ENCODE measurements at regions not wholly inside any gene's neighbourhood (a gene's known extent, or its start where the extent isn't known, plus 50 kb on each side); places are given as distances from the start of the nearest gene placed in this dataset.

GRCh38 chr3:192068464-192069254 is 607.7 kb downstream of the PYDC2 start:
- Histone ChIP-seq H3K27ac (no peak overlapping the region), H3K36me3 (ENCODE audit: insufficient read depth) (no peaks in the 10 kb centered on the region), H3K79me2 (ENCODE audit: insufficient read depth, low read depth) (no peaks in the 10 kb centered on the region), H3K4me1 (ENCODE audit: low read depth, poor library complexity, severe bottlenecking) (peaks cover 6% of the 10 kb centered on the region), H3K4me3 (IDR thresholded peaks at IDR 0.05; ENCODE audit: insufficient read depth, low read depth, low read length) (no peak overlapping the region), H3K9ac (no peak overlapping the region), H2AFZ (ENCODE audit: low read depth) (no peak overlapping the region), H4K20me1 (ENCODE audit: insufficient read depth) (no peaks in the 10 kb centered on the region), H3K4me2 (no peak overlapping the region), H3K27me3 (ENCODE audit: insufficient read depth, low read depth) (no peaks in the 10 kb centered on the region)
- TF ChIP-seq CTCF (conservative IDR thresholded peaks at IDR 0.05; ENCODE audit: low read depth, low read length) = no peak

GRCh38 chr3:192077795-192078497 is 617.0 kb downstream of the PYDC2 start:
- no peak overlapping the region for H3K27ac ChIP-seq
- H3K79me2 ChIP-seq (ENCODE audit: insufficient read depth, low read depth) = no peaks in the 10 kb centered on the region
- no peaks in the 10 kb centered on the region; the same call in 1 of the 2 replicates for H3K27me3 ChIP-seq (ENCODE audit: insufficient read depth, low read depth)
- no peak overlapping the region for H3K4me3 ChIP-seq (IDR thresholded peaks at IDR 0.05; ENCODE audit: insufficient read depth, low read depth, low read length)
- H3K36me3 ChIP-seq (ENCODE audit: insufficient read depth) = no peaks in the 10 kb centered on the region
- no peaks in the 10 kb centered on the region for H4K20me1 ChIP-seq (ENCODE audit: insufficient read depth)
- H3K4me1 ChIP-seq (ENCODE audit: low read depth, poor library complexity, severe bottlenecking) = no peaks in the 10 kb centered on the region
- no peak for TF ChIP-seq CTCF (conservative IDR thresholded peaks at IDR 0.05; ENCODE audit: low read depth, low read length)
- H2AFZ ChIP-seq (ENCODE audit: low read depth) = no peak overlapping the region
- H3K9ac ChIP-seq = no peak overlapping the region
- H3K4me2 ChIP-seq = no peak overlapping the region

GRCh38 chr3:192079098-192079497 is 618.1 kb downstream of the PYDC2 start:
- Histone ChIP-seq H4K20me1 (ENCODE audit: insufficient read depth) (no peaks in the 10 kb centered on the region), H3K79me2 (ENCODE audit: insufficient read depth, low read depth) (no peaks in the 10 kb centered on the region), H3K27me3 (ENCODE audit: insufficient read depth, low read depth) (no peaks in the 10 kb centered on the region; the same call in 1 of the 2 replicates), H3K36me3 (ENCODE audit: insufficient read depth) (no peaks in the 10 kb centered on the region), H3K4me3 (IDR thresholded peaks at IDR 0.05; ENCODE audit: insufficient read depth, low read depth, low read length) (no peak overlapping the region), H3K4me2 (no peak overlapping the region), H3K9ac (no peak overlapping the region), H2AFZ (ENCODE audit: low read depth) (no peak overlapping the region), H3K4me1 (ENCODE audit: low read depth, poor library complexity, severe bottlenecking) (no peaks in the 10 kb centered on the region), H3K27ac (no peak overlapping the region)
- no peak for TF ChIP-seq CTCF (conservative IDR thresholded peaks at IDR 0.05; ENCODE audit: low read depth, low read length)

GRCh38 chr3:192080336-192080735 is 619.4 kb downstream of the PYDC2 start:
- no peaks in the 10 kb centered on the region; the same call in 1 of the 2 replicates for H3K27me3 ChIP-seq (ENCODE audit: insufficient read depth, low read depth)
- H3K4me1 ChIP-seq (ENCODE audit: low read depth, poor library complexity, severe bottlenecking) = no peaks in the 10 kb centered on the region
- H3K79me2 ChIP-seq (ENCODE audit: insufficient read depth, low read depth) = no peaks in the 10 kb centered on the region
- H2AFZ ChIP-seq (ENCODE audit: low read depth) = no peak overlapping the region
- H3K4me3 ChIP-seq (IDR thresholded peaks at IDR 0.05; ENCODE audit: insufficient read depth, low read depth, low read length) = no peak overlapping the region
- no peaks in the 10 kb centered on the region for H4K20me1 ChIP-seq (ENCODE audit: insufficient read depth)
- no peak overlapping the region for H3K4me2 ChIP-seq
- no peak overlapping the region for H3K27ac ChIP-seq
- no peak overlapping the region for H3K9ac ChIP-seq
- TF ChIP-seq CTCF (conservative IDR thresholded peaks at IDR 0.05; ENCODE audit: low read depth, low read length) = no peak
- no peaks in the 10 kb centered on the region for H3K36me3 ChIP-seq (ENCODE audit: insufficient read depth)
